Mammary epithelial cell (primary cell): ENCODE measurements at regions not wholly inside any gene's neighbourhood (a gene's known extent, or its start where the extent isn't known, plus 50 kb on each side); places are given as distances from the start of the nearest gene placed in this dataset.

Experiments
- CTCF ChIP-seq, 2 donors: IDR thresholded peaks in 1 of 2; conservative IDR thresholded peaks in 1 of 2; 2 replicates each; pipeline ENCODE4 v1.5.1; 2011 to 2012; ENCODE audit warnings: inconsistent platforms in 2 of 2, low read length in 2 of 2, mild to moderate bottlenecking in 2 of 2, control low read depth in 1 of 2, low read depth in 1 of 2; ENCODE audit not compliant: insufficient read depth in 1 of 2; ENCODE audit errors: extremely low read depth in 1 of 2
- EZH2 ChIP-seq: IDR thresholded peaks from 2 replicates; pipeline ENCODE4 v1.6.1; 2012; ENCODE audit warnings: low read length, inconsistent platforms, borderline replicate concordance

- TF ChIP-seq CTCF (conservative IDR thresholded peaks at IDR 0.05 in 1 of 2, IDR thresholded peaks at IDR 0.05 in 1 of 2; ENCODE audit: extremely low read depth in 1 of 2, insufficient read depth in 1 of 2, low read depth in 1 of 2, low read length in 2 of 2) (no peak), EZH2 (no peak)
Measured at GRCh38 chr2:75381032-75381431, 179.7 kb downstream of the EVA1A start.
